ENCODE measurements at regions not wholly inside any gene's neighbourhood (a gene's known extent, or its start where the extent isn't known, plus 50 kb on each side); places are given as distances from the start of the nearest gene placed in this dataset.

DNA sequence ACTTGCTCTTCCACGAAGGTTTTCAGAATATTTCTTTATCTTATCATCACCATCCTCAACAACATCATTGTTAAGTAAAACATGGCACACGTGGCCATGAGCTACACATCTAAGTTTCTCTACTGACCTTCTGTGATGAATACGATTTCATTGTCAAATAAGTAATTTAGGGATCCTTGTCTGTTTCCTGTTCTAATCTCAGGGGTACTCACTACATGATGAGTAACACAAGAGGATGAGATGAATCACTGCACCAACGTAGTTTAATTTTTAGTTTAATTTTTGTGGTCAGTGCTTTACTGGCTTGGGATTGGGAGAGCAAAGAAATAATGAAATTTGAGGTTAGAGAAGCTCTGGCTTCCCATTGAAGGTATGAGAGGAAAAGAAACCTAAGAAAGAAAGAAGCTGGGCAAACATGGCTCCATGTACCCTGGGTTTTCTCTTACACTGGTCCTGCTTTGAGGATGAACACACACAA is 461.9 kb upstream of the KLF6 start:
- TF ChIP-seq, protein P1, sequence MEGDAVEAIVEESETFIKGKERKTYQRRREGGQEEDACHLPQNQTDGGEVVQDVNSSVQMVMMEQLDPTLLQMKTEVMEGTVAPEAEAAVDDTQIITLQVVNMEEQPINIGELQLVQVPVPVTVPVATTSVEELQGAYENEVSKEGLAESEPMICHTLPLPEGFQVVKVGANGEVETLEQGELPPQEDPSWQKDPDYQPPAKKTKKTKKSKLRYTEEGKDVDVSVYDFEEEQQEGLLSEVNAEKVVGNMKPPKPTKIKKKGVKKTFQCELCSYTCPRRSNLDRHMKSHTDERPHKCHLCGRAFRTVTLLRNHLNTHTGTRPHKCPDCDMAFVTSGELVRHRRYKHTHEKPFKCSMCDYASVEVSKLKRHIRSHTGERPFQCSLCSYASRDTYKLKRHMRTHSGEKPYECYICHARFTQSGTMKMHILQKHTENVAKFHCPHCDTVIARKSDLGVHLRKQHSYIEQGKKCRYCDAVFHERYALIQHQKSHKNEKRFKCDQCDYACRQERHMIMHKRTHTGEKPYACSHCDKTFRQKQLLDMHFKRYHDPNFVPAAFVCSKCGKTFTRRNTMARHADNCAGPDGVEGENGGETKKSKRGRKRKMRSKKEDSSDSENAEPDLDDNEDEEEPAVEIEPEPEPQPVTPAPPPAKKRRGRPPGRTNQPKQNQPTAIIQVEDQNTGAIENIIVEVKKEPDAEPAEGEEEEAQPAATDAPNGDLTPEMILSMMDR (IDR thresholded peaks at IDR 0.05; ENCODE audit: borderline replicate concordance, extremely low read depth, low read length, poor library complexity, severe bottlenecking), result no peak
- TF ChIP-seq EZH2 (IDR thresholded peaks at IDR 0.05; ENCODE audit: borderline replicate concordance, low read depth, low read length, severe bottlenecking), result no peak

All from DND-41 (cell line).